ENCODE measurements at regions not wholly inside any gene's neighbourhood (a gene's known extent, or its start where the extent isn't known, plus 50 kb on each side); places are given as distances from the start of the nearest gene placed in this dataset.

DNA sequence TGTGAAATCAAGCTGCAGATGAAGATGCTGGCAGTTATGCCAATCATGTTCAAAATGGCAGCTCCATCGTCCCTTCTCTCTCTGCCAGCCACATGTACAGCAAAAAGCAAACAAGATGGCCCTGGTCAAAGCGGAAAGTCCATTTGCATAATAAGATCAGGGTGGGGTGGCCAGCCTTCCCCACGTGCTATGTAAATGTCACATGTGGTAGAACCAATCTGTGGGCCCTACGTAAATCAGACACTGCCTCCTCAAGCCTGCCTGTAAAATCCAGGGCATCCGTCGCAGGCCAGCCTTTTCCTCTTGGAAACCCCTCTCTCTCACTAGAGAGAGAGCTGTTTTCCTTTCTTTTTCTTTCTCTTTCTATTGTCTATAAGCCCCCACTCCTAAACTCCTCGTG, 243.5 kb upstream of the KBTBD8 start:
- peak overlapping the region; percentile 43 for H2AFZ ChIP-seq (ENCODE audit: low read length)
- no peak overlapping the region for H3K18ac ChIP-seq (ENCODE audit: low read length)
- no peak for DNase-seq (ENCODE audit: low spot score)
- H3K27me3 ChIP-seq (ENCODE audit: control insufficient read depth in 3 of 3, insufficient read depth in 3 of 3, low read depth in 1 of 3, low read length in 3 of 3) = no peaks in the 10 kb centered on the region
- H3K27ac ChIP-seq (replicated peaks; ENCODE audit: low read length) = no peak overlapping the region
- H3K23ac ChIP-seq (ENCODE audit: low read depth, low read length, poor library complexity) = no peak overlapping the region
- no peak overlapping the region for H4K91ac ChIP-seq (ENCODE audit: low read depth, low read length, poor library complexity)
- H3K9me3 ChIP-seq (replicated peaks in 1 of 2; ENCODE audit: control insufficient read depth in 2 of 2, insufficient read depth in 1 of 2, low read depth in 1 of 2, low read length in 2 of 2) = no peaks in the 10 kb centered on the region
- WGBS, 2 donors (ENCODE audit: extremely low coverage in 2 of 2, insufficient read length in 2 of 2, insufficient replicate concordance in 1 of 2) = no CpG with 5 or more reads among the region's 7 CpGs
- H3K79me1 ChIP-seq (ENCODE audit: low read depth, low read length) = no peaks in the 10 kb centered on the region
- no peak overlapping the region for H2BK120ac ChIP-seq (ENCODE audit: low read depth, low read length)
- H3K14ac ChIP-seq (ENCODE audit: low read length) = no peak overlapping the region
- H2BK12ac ChIP-seq (ENCODE audit: low read length) = no peak overlapping the region
- no peak overlapping the region for H2BK5ac ChIP-seq (ENCODE audit: low read length)
- H2AK5ac ChIP-seq (ENCODE audit: low read depth, low read length) = no peak overlapping the region
- H3K4ac ChIP-seq (ENCODE audit: low read length) = no peak overlapping the region
- peaks cover 0 to 2% of the 10 kb centered on the region in 2 donors for H3K4me1 ChIP-seq (ENCODE audit: control insufficient read depth in 2 of 2, insufficient read depth in 1 of 2, low read depth in 1 of 2, low read length in 2 of 2)
- H3K36me3 ChIP-seq (replicated peaks in 1 of 2; ENCODE audit: control insufficient read depth in 2 of 2, insufficient read depth in 2 of 2, low read length in 2 of 2) = no peaks in the 10 kb centered on the region
- no peak overlapping the region for H2BK15ac ChIP-seq (ENCODE audit: low read length)
- H3K4me3 ChIP-seq (ENCODE audit: low read length in 2 of 2) = no peak overlapping the region
- H3K4me2 ChIP-seq (ENCODE audit: insufficient read depth, low read length, poor library complexity, severe bottlenecking) = no peak overlapping the region
- no peak overlapping the region for H4K8ac ChIP-seq (ENCODE audit: low read depth, low read length)
- H3K9ac ChIP-seq (ENCODE audit: low read depth, low read length, poor library complexity) = no peak overlapping the region

DNA sequence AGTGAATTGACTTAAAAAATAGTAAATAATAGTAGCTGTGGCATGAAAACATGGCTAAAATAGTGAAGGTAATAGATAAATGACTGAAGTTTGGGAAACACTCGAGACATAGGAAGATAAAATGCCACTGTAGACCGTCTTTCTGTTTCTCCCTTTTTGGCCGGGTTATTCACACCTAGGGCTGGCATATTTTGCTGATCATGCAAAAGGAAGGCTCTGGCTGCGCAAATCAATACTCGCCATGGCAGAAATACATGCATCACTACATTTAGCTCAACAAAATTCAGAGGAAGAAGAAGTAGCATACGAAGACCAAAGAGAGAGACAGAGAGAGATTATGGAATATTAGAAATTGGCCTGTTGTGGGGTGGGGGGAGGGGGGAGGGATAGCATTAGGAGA, 242.2 kb upstream of the KBTBD8 start:
- no peak overlapping the region for H2BK5ac ChIP-seq (ENCODE audit: low read length)
- H3K4me2 ChIP-seq (ENCODE audit: insufficient read depth, low read length, poor library complexity, severe bottlenecking) = no peak overlapping the region
- peaks cover 0 to 2% of the 10 kb centered on the region in 2 donors for H3K4me1 ChIP-seq (ENCODE audit: control insufficient read depth in 2 of 2, insufficient read depth in 1 of 2, low read depth in 1 of 2, low read length in 2 of 2)
- WGBS, 2 donors (ENCODE audit: extremely low coverage in 2 of 2, insufficient read length in 2 of 2, insufficient replicate concordance in 1 of 2) = no CpG with 5 or more reads among the region's 6 CpGs
- no peak overlapping the region for H3K27ac ChIP-seq (replicated peaks; ENCODE audit: low read length)
- no peak overlapping the region for H3K4me3 ChIP-seq (ENCODE audit: low read length in 2 of 2)
- H3K23ac ChIP-seq (ENCODE audit: low read depth, low read length, poor library complexity) = no peak overlapping the region
- H3K9ac ChIP-seq (ENCODE audit: low read depth, low read length, poor library complexity) = no peak overlapping the region
- H3K18ac ChIP-seq (ENCODE audit: low read length) = no peak overlapping the region
- no peaks in the 10 kb centered on the region for H3K27me3 ChIP-seq (ENCODE audit: control insufficient read depth in 3 of 3, insufficient read depth in 3 of 3, low read depth in 1 of 3, low read length in 3 of 3)
- DNase-seq (ENCODE audit: low spot score) = no peak
- no peak overlapping the region for H4K91ac ChIP-seq (ENCODE audit: low read depth, low read length, poor library complexity)
- H2AFZ ChIP-seq (ENCODE audit: low read length) = no peak overlapping the region
- no peak overlapping the region for H2AK5ac ChIP-seq (ENCODE audit: low read depth, low read length)
- no peak overlapping the region for H2BK15ac ChIP-seq (ENCODE audit: low read length)
- H3K14ac ChIP-seq (ENCODE audit: low read length) = no peak overlapping the region
- H2BK12ac ChIP-seq (ENCODE audit: low read length) = no peak overlapping the region
- no peaks in the 10 kb centered on the region for H3K9me3 ChIP-seq (replicated peaks in 1 of 2; ENCODE audit: control insufficient read depth in 2 of 2, insufficient read depth in 1 of 2, low read depth in 1 of 2, low read length in 2 of 2)
- H3K79me1 ChIP-seq (ENCODE audit: low read depth, low read length) = no peaks in the 10 kb centered on the region
- no peaks in the 10 kb centered on the region for H3K36me3 ChIP-seq (replicated peaks in 1 of 2; ENCODE audit: control insufficient read depth in 2 of 2, insufficient read depth in 2 of 2, low read length in 2 of 2)
- H4K8ac ChIP-seq (ENCODE audit: low read depth, low read length) = no peak overlapping the region
- no peak overlapping the region for H3K4ac ChIP-seq (ENCODE audit: low read length)
- H2BK120ac ChIP-seq (ENCODE audit: low read depth, low read length) = no peak overlapping the region

DNA sequence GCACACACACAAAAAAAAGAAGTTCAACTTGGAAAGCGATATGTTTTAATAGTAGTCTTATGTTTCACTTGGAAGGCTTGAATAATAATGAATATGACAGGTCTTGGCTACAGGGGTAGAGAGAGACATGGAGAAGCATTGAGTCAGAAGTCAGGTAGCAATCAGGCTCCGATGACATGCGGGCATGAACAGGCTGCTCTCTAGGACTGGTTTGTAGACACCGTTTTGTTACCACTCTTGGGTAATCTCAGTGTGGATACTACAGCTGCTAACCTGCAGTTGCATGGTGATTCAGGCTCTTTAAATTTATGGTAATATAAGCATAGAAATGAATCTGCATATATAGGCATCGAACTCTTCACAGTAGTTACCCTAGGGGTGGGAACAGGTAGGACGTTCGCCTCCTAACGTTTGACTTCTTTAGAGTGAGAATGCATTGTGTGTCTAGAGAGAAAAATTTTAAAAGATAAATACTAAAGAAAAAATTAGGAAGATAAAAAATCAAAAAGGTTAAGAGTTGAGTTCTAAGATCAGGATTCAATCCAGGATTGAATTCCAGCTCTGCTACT, 241.6 kb upstream of the KBTBD8 start:
- Histone ChIP-seq H2AK5ac (ENCODE audit: low read depth, low read length) (no peak overlapping the region), H3K27me3 (ENCODE audit: control insufficient read depth in 3 of 3, insufficient read depth in 3 of 3, low read depth in 1 of 3, low read length in 3 of 3) (no peaks in the 10 kb centered on the region), H3K36me3 (replicated peaks in 1 of 2; ENCODE audit: control insufficient read depth in 2 of 2, insufficient read depth in 2 of 2, low read length in 2 of 2) (no peaks in the 10 kb centered on the region), H3K23ac (ENCODE audit: low read depth, low read length, poor library complexity) (no peak overlapping the region), H4K91ac (ENCODE audit: low read depth, low read length, poor library complexity) (no peak overlapping the region), H3K18ac (ENCODE audit: low read length) (no peak overlapping the region), H3K4me1 (ENCODE audit: control insufficient read depth in 2 of 2, insufficient read depth in 1 of 2, low read depth in 1 of 2, low read length in 2 of 2) (peaks cover 0 to 2% of the 10 kb centered on the region in 2 donors), H2BK120ac (ENCODE audit: low read depth, low read length) (no peak overlapping the region), H3K79me1 (ENCODE audit: low read depth, low read length) (no peaks in the 10 kb centered on the region), H4K8ac (ENCODE audit: low read depth, low read length) (no peak overlapping the region), H2AFZ (ENCODE audit: low read length) (no peak overlapping the region), H2BK12ac (ENCODE audit: low read length) (no peak overlapping the region), H3K27ac (replicated peaks; ENCODE audit: low read length) (no peak overlapping the region), H2BK15ac (ENCODE audit: low read length) (no peak overlapping the region), H3K4me2 (ENCODE audit: insufficient read depth, low read length, poor library complexity, severe bottlenecking) (no peak overlapping the region), H2BK5ac (ENCODE audit: low read length) (no peak overlapping the region), H3K9ac (ENCODE audit: low read depth, low read length, poor library complexity) (no peak overlapping the region), H3K14ac (ENCODE audit: low read length) (no peak overlapping the region), H3K9me3 (replicated peaks in 1 of 2; ENCODE audit: control insufficient read depth in 2 of 2, insufficient read depth in 1 of 2, low read depth in 1 of 2, low read length in 2 of 2) (no peaks in the 10 kb centered on the region), H3K4ac (ENCODE audit: low read length) (no peak overlapping the region), H3K4me3 (ENCODE audit: low read length in 2 of 2) (no peak overlapping the region)
- DNase-seq (ENCODE audit: low spot score) = no peak
- WGBS, 2 donors (ENCODE audit: extremely low coverage in 2 of 2, insufficient read length in 2 of 2, insufficient replicate concordance in 1 of 2) = no CpG with 5 or more reads among the region's 8 CpGs

DNA sequence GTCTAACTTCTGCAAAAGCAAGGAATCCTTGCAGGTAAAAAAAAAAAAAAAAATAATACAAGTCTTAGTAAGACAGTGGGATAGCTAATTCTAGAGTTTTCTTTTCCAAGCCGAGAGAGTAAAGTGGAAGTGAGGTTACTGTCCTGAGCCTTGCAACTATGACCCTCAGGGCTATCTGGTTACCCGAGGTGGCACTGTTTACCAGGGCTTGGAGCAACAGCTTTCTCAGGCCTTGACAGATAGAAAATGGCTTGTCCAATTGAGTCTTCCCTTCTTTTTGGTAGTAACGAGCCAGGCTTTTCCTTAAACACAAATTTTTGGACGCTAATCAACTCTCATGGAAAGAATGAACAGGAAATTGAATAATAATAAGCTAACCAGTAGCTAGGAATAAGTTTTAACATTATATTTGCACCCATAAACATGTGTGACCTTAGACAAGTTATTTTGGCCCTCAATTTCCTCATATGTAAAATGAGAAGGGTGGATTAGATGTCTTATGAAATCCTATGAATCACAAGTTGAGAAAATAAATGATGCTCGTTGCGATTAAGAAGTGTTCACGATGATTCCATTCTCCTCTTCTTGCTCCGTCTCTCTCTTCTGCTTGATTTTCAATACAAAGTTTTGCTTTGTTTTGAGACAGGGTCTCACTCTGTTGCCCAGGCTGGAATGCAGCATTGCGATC, 236.9 kb upstream of the KBTBD8 start:
- no peak overlapping the region for H2BK5ac ChIP-seq (ENCODE audit: low read length)
- H2AK5ac ChIP-seq (ENCODE audit: low read depth, low read length) = no peak overlapping the region
- no peak overlapping the region for H3K14ac ChIP-seq (ENCODE audit: low read length)
- no peak overlapping the region for H2BK15ac ChIP-seq (ENCODE audit: low read length)
- no peaks in the 10 kb centered on the region for H3K27me3 ChIP-seq (ENCODE audit: control insufficient read depth in 3 of 3, insufficient read depth in 3 of 3, low read depth in 1 of 3, low read length in 3 of 3)
- H3K9ac ChIP-seq (ENCODE audit: low read depth, low read length, poor library complexity) = no peak overlapping the region
- no CpG with 5 or more reads among the region's 9 CpGs for whole genome bisulfite sequencing, 2 donors (ENCODE audit: extremely low coverage in 2 of 2, insufficient read length in 2 of 2, insufficient replicate concordance in 1 of 2)
- no peak overlapping the region for H3K4ac ChIP-seq (ENCODE audit: low read length)
- no peak overlapping the region for H3K27ac ChIP-seq (replicated peaks; ENCODE audit: low read length)
- H3K36me3 ChIP-seq (replicated peaks in 1 of 2; ENCODE audit: control insufficient read depth in 2 of 2, insufficient read depth in 2 of 2, low read length in 2 of 2) = no peaks in the 10 kb centered on the region
- no peak overlapping the region for H2AFZ ChIP-seq (ENCODE audit: low read length)
- no peaks in the 10 kb centered on the region for H3K79me1 ChIP-seq (ENCODE audit: low read depth, low read length)
- H2BK120ac ChIP-seq (ENCODE audit: low read depth, low read length) = no peak overlapping the region
- no peak overlapping the region for H3K4me3 ChIP-seq (ENCODE audit: low read length in 2 of 2)
- H2BK12ac ChIP-seq (ENCODE audit: low read length) = no peak overlapping the region
- H3K23ac ChIP-seq (ENCODE audit: low read depth, low read length, poor library complexity) = no peak overlapping the region
- DNase-seq (ENCODE audit: low spot score) = no peak
- no peak overlapping the region for H3K4me2 ChIP-seq (ENCODE audit: insufficient read depth, low read length, poor library complexity, severe bottlenecking)
- H3K4me1 ChIP-seq (ENCODE audit: control insufficient read depth in 2 of 2, insufficient read depth in 1 of 2, low read depth in 1 of 2, low read length in 2 of 2) = no peaks in the 10 kb centered on the region
- no peak overlapping the region for H4K91ac ChIP-seq (ENCODE audit: low read depth, low read length, poor library complexity)
- no peak overlapping the region for H3K18ac ChIP-seq (ENCODE audit: low read length)
- H3K9me3 ChIP-seq (replicated peaks in 1 of 2; ENCODE audit: control insufficient read depth in 2 of 2, insufficient read depth in 1 of 2, low read depth in 1 of 2, low read length in 2 of 2) = no peaks in the 10 kb centered on the region
- H4K8ac ChIP-seq (ENCODE audit: low read depth, low read length) = no peak overlapping the region

Measured in neuronal stem cell (in vitro differentiated cells).